Liver (tissue), 8 donors: ENCODE measurements at regions not wholly inside any gene's neighbourhood (a gene's known extent, or its start where the extent isn't known, plus 50 kb on each side); places are given as distances from the start of the nearest gene placed in this dataset.

Source experiments
- DNase-seq: peaks from one replicate; pipeline ENCODE4 v3.0.0-alpha.2; 2017; ENCODE audit warnings: low spot score
- H3K27ac ChIP-seq, 2 donors: one replicate each; pipeline ENCODE4 v1.7.0; 2013; ENCODE audit warnings: inconsistent platforms in 2 of 2, low read length in 2 of 2, control low read depth in 1 of 2, low read depth in 1 of 2, mild to moderate bottlenecking in 1 of 2
- H3K27me3 ChIP-seq, 4 donors: one replicate each; pipeline versions ENCODE4 v1.6.1 to v1.7.0; 2013; ENCODE audit warnings: low read length in 3 of 4, inconsistent platforms in 1 of 4, mild to moderate bottlenecking in 1 of 4, moderate library complexity in 1 of 4; ENCODE audit not compliant: control insufficient read depth in 4 of 4, insufficient read depth in 4 of 4
- H3K36me3 ChIP-seq, 4 donors: one replicate each; pipeline versions ENCODE4 v1.6.1 to v1.7.0; 2013; ENCODE audit warnings: low read length in 3 of 4, mild to moderate bottlenecking in 3 of 4, low read depth in 1 of 4, moderate library complexity in 1 of 4; ENCODE audit not compliant: control insufficient read depth in 4 of 4, insufficient read depth in 3 of 4
- H3K4me1 ChIP-seq, 4 donors: one replicate each; pipeline versions ENCODE4 v1.6.1 to v1.7.0; 2013; ENCODE audit warnings: low read length in 3 of 4, mild to moderate bottlenecking in 3 of 4, moderate library complexity in 1 of 4; ENCODE audit not compliant: control insufficient read depth in 4 of 4, insufficient read depth in 4 of 4
- H3K4me3 ChIP-seq, 3 donors: one replicate each; pipeline versions ENCODE4 v1.6.1 to v1.7.0; 2013; ENCODE audit warnings: low read length in 3 of 3, control low read depth in 1 of 3, low read depth in 1 of 3, mild to moderate bottlenecking in 1 of 3
- H3K9ac ChIP-seq, 2 donors: one replicate each; pipeline ENCODE4 v1.7.0; 2013; ENCODE audit warnings: low read length in 2 of 2, mild to moderate bottlenecking in 2 of 2, moderate library complexity in 2 of 2, control low read depth in 1 of 2, low read depth in 1 of 2
- H3K9me3 ChIP-seq, 4 donors: one replicate each; pipeline versions ENCODE4 v1.6.1 to v1.7.0; 2013; ENCODE audit warnings: low read length in 3 of 4; ENCODE audit not compliant: control insufficient read depth in 4 of 4
- ATF3 ChIP-seq: IDR thresholded peaks from 2 replicates; pipeline ENCODE4 v1.6.1; 2016; ENCODE audit warnings: antibody characterized with exemption
- CTCF ChIP-seq: fragments of 150-350 bp; IDR thresholded peaks from 2 replicates; pipeline ENCODE4 v1.5.1; 2017; ENCODE audit warnings: improper control_type of control experiment, low read depth, low read length; ENCODE audit not compliant: missing input control
- EGR1 ChIP-seq, 2 donors: IDR thresholded peaks; 2 replicates each; pipeline ENCODE4 v1.6.1; 2016 to 2018; ENCODE audit warnings: antibody characterized with exemption in 2 of 2, low read depth in 2 of 2
- FOXA1 ChIP-seq: IDR thresholded peaks from 2 replicates; pipeline ENCODE4 v1.6.1; 2016; ENCODE audit warnings: antibody characterized with exemption
- FOXA2 ChIP-seq: IDR thresholded peaks from 2 replicates; pipeline ENCODE4 v1.6.1; 2016; ENCODE audit warnings: antibody characterized with exemption
- GABPA ChIP-seq, 2 donors: IDR thresholded peaks in 1 of 2; conservative IDR thresholded peaks in 1 of 2; 2 replicates each; pipeline ENCODE4 v1.6.1; 2016; ENCODE audit warnings: antibody characterized with exemption in 2 of 2, mild to moderate bottlenecking in 1 of 2, moderate library complexity in 1 of 2
- HNF4A ChIP-seq, 2 donors: conservative IDR thresholded peaks; 2 replicates each; pipeline ENCODE4 v1.6.1; 2016; ENCODE audit warnings: antibody characterized with exemption in 2 of 2, mild to moderate bottlenecking in 2 of 2
- HNF4G ChIP-seq: IDR thresholded peaks from 2 replicates; pipeline ENCODE4 v1.6.1; 2016; ENCODE audit warnings: antibody characterized with exemption
- JUND ChIP-seq, 2 donors: IDR thresholded peaks; 2 replicates each; pipeline ENCODE4 v1.6.1; 2016; ENCODE audit warnings: antibody characterized with exemption in 2 of 2
- MAX ChIP-seq: IDR thresholded peaks from 2 replicates; pipeline ENCODE4 v1.6.1; 2016; ENCODE audit warnings: antibody characterized with exemption
- NR2F2 ChIP-seq: IDR thresholded peaks from 2 replicates; pipeline ENCODE4 v1.6.1; 2016; ENCODE audit warnings: antibody characterized with exemption
- RAD21 ChIP-seq, 2 donors: IDR thresholded peaks; 2 replicates each; pipeline ENCODE4 v1.6.1; 2016; ENCODE audit warnings: antibody characterized with exemption in 2 of 2, mild to moderate bottlenecking in 2 of 2
- REST ChIP-seq: IDR thresholded peaks from 2 replicates; pipeline ENCODE4 v1.6.1; 2016; ENCODE audit warnings: antibody characterized with exemption, mild to moderate bottlenecking
- RXRA ChIP-seq, 2 donors: IDR thresholded peaks; 2 replicates each; pipeline ENCODE4 v1.6.1; 2017 to 2018; ENCODE audit warnings: antibody characterized with exemption in 2 of 2, mild to moderate bottlenecking in 1 of 2
- SP1 ChIP-seq: IDR thresholded peaks from 2 replicates; pipeline ENCODE4 v1.6.1; 2018; ENCODE audit warnings: antibody characterized with exemption, mild to moderate bottlenecking
- TAF1 ChIP-seq: conservative IDR thresholded peaks from 2 replicates; pipeline ENCODE4 v1.6.1; 2016; ENCODE audit warnings: antibody characterized with exemption, mild to moderate bottlenecking
- YY1 ChIP-seq: IDR thresholded peaks from 2 replicates; pipeline ENCODE4 v1.6.1; 2016; ENCODE audit warnings: antibody characterized with exemption, mild to moderate bottlenecking
- ZBTB33 ChIP-seq: IDR thresholded peaks from 2 replicates; pipeline ENCODE4 v1.6.1; 2016; ENCODE audit warnings: antibody characterized with exemption
- WGBS: extraction: QIAGEN DNeasy Blood & Tissue Kit; methylation state at CpG from one replicate; pipeline ENCODE4 v1.1.7; 2013; 5-methylcytosine and 5-hydroxymethylcytosine counted together
- donor health status: healthy.
- donor health status: healthy.
- donor health status: healthy.
- donor health status: healthy.
- donor health status: healthy.

GRCh38 chr7:125618516-125618915, 688.9 kb upstream of the POT1 start (continued):
- TF ChIP-seq JUND (IDR thresholded peaks at IDR 0.05), result no peak
- TF ChIP-seq NR2F2, result no peak
- TF ChIP-seq HNF4G, result no peak

GRCh38 chr7:125611582-125611981, 682.0 kb upstream of the POT1 start:
- H3K4me3 ChIP-seq, result no peak overlapping the region
- H3K27me3 ChIP-seq, result no peaks in the 10 kb centered on the region
- no peak for DNase-seq
- H3K9ac ChIP-seq, result no peak overlapping the region
- H3K9me3 ChIP-seq, result no peaks in the 10 kb centered on the region
- H3K36me3 ChIP-seq, result no peaks in the 10 kb centered on the region
- no peak for TF ChIP-seq FOXA2
- no peak for TF ChIP-seq ZBTB33
- no peak for TF ChIP-seq TAF1
- TF ChIP-seq HNF4A (conservative IDR thresholded peaks at IDR 0.05), result no peak
- no peak for TF ChIP-seq YY1
- no peak for TF ChIP-seq NR2F2
- no peak for TF ChIP-seq SP1
- TF ChIP-seq HNF4G, result no peak
- no peak for TF ChIP-seq ATF3
- no peak for TF ChIP-seq GABPA (IDR thresholded peaks at IDR 0.05 in 1 of 2, conservative IDR thresholded peaks at IDR 0.05 in 1 of 2)
- TF ChIP-seq RAD21 (IDR thresholded peaks at IDR 0.05), result no peak
- TF ChIP-seq EGR1 (IDR thresholded peaks at IDR 0.05; ENCODE audit: low read depth in 2 of 2), result no peak
- no peak for TF ChIP-seq JUND (IDR thresholded peaks at IDR 0.05)
- no peak for TF ChIP-seq RXRA (IDR thresholded peaks at IDR 0.05)
- no peaks in the 10 kb centered on the region for H3K4me1 ChIP-seq
- H3K27ac ChIP-seq, result no peak overlapping the region

- H3K4me1 ChIP-seq, result no peaks in the 10 kb centered on the region
- WGBS, result 59% methylated on average over 3 of the region's 3 CpGs
- no peaks in the 10 kb centered on the region for H3K27me3 ChIP-seq
- no peak overlapping the region for H3K9ac ChIP-seq
- no peak overlapping the region for H3K27ac ChIP-seq
- no peaks in the 10 kb centered on the region for H3K36me3 ChIP-seq
- DNase-seq, result no peak
- H3K9me3 ChIP-seq, result no peaks in the 10 kb centered on the region
- H3K4me3 ChIP-seq, result no peak overlapping the region
- TF ChIP-seq FOXA2 (no peak), CTCF (no peak), RAD21 (IDR thresholded peaks at IDR 0.05) (no peak), ATF3 (no peak), EGR1 (IDR thresholded peaks at IDR 0.05; ENCODE audit: low read depth in 2 of 2) (no peak), GABPA (IDR thresholded peaks at IDR 0.05 in 1 of 2, conservative IDR thresholded peaks at IDR 0.05 in 1 of 2) (no peak), ZBTB33 (no peak), NR2F2 (no peak), YY1 (no peak), MAX (no peak), HNF4A (conservative IDR thresholded peaks at IDR 0.05) (no peak), RXRA (IDR thresholded peaks at IDR 0.05) (no peak), FOXA1 (no peak), HNF4G (no peak), REST (no peak), TAF1 (no peak), SP1 (no peak), JUND (IDR thresholded peaks at IDR 0.05) (no peak)
Observed at GRCh38 chr7:125606671-125607070, 677.0 kb upstream of the POT1 start.
